ACC112 (cell line): ENCODE measurements at regions not wholly inside any gene's neighbourhood (a gene's known extent, or its start where the extent isn't known, plus 50 kb on each side); places are given as distances from the start of the nearest gene placed in this dataset.

Source experiments
- H2AFZ ChIP-seq: fragments of 200-600 bp; sonication (generic); one replicate; pipeline ENCODE4 v1.6.0; 2017; ENCODE audit warnings: antibody characterized with exemption, low read length; ENCODE audit not compliant: unreplicated experiment
- H3K27ac ChIP-seq: fragments of 200-600 bp; sonication (generic); 2 replicates; pipeline ENCODE4 v1.5.1; 2014; ENCODE audit warnings: low read depth, mild to moderate bottlenecking, antibody characterized with exemption, low read length, moderate library complexity
- H3K27me3 ChIP-seq: fragments of 200-600 bp; sonication (generic); 2 replicates; pipeline ENCODE4 v1.6.1; 2014; ENCODE audit warnings: mild to moderate bottlenecking, antibody characterized with exemption, low read length, moderate library complexity, mixed read lengths; ENCODE audit not compliant: insufficient read depth
- H3K36me3 ChIP-seq: fragments of 200-600 bp; sonication (generic); 2 replicates; pipeline ENCODE4 v1.6.1; 2016; ENCODE audit warnings: mild to moderate bottlenecking, antibody characterized with exemption, low read length, moderate library complexity, mixed read lengths; ENCODE audit not compliant: insufficient read depth
- H3K4me1 ChIP-seq: fragments of 200-600 bp; sonication (generic); one replicate; pipeline ENCODE4 v1.6.1; 2016; ENCODE audit warnings: low read length, mixed read lengths; ENCODE audit not compliant: insufficient read depth, unreplicated experiment, control insufficient read depth
- H3K4me3 ChIP-seq: fragments of 200-600 bp; sonication (generic); 2 replicates; pipeline ENCODE4 v1.5.1; 2014; ENCODE audit warnings: mild to moderate bottlenecking, low read depth, low read length
- H3K79me2 ChIP-seq: fragments of 200-600 bp; sonication (generic); one replicate; pipeline ENCODE4 v1.6.0; 2016; ENCODE audit warnings: low read length; ENCODE audit not compliant: control insufficient read depth, unreplicated experiment, insufficient read depth

GRCh38 chr2:14199040-14199439 lies 433.5 kb upstream of the LRATD1 start:
- Histone ChIP-seq H3K79me2 (no peaks in the 10 kb centered on the region), H3K27ac (no peak overlapping the region), H3K4me1 (no peaks in the 10 kb centered on the region), H3K27me3 (no peaks in the 10 kb centered on the region), H3K36me3 (no peaks in the 10 kb centered on the region), H3K4me3 (no peak overlapping the region), H2AFZ (no peak overlapping the region)

GRCh38 chr2:14219306-14219705 lies 413.2 kb upstream of the LRATD1 start:
- peaks cover 8% of the 10 kb centered on the region for H3K4me1 ChIP-seq
- no peaks in the 10 kb centered on the region for H3K36me3 ChIP-seq
- H3K27me3 ChIP-seq: no peaks in the 10 kb centered on the region
- no peak overlapping the region for H3K27ac ChIP-seq
- no peak overlapping the region for H2AFZ ChIP-seq
- no peak overlapping the region for H3K4me3 ChIP-seq
- H3K79me2 ChIP-seq: no peaks in the 10 kb centered on the region

- Histone ChIP-seq H3K79me2 (no peaks in the 10 kb centered on the region), H3K27me3 (no peaks in the 10 kb centered on the region), H2AFZ (no peak overlapping the region), H3K36me3 (no peaks in the 10 kb centered on the region), H3K27ac (no peak overlapping the region), H3K4me1 (peaks cover 8% of the 10 kb centered on the region), H3K4me3 (no peak overlapping the region)
Measured at GRCh38 chr2:14220101-14220500, 412.4 kb upstream of the LRATD1 start.

- H3K4me3 ChIP-seq: no peak overlapping the region
- no peak overlapping the region for H3K27ac ChIP-seq
- no peaks in the 10 kb centered on the region for H3K27me3 ChIP-seq
- H3K79me2 ChIP-seq: no peaks in the 10 kb centered on the region
- no peaks in the 10 kb centered on the region for H3K36me3 ChIP-seq
- peaks cover 8% of the 10 kb centered on the region for H3K4me1 ChIP-seq
- H2AFZ ChIP-seq: no peak overlapping the region
Measured at GRCh38 chr2:14221466-14221865, 411.1 kb upstream of the LRATD1 start.

GRCh38 chr2:14223576-14223975 lies 408.9 kb upstream of the LRATD1 start:
- Histone ChIP-seq H2AFZ (no peak overlapping the region), H3K27me3 (no peaks in the 10 kb centered on the region), H3K4me1 (peaks cover 8% of the 10 kb centered on the region), H3K36me3 (no peaks in the 10 kb centered on the region), H3K79me2 (no peaks in the 10 kb centered on the region), H3K27ac (no peak overlapping the region), H3K4me3 (no peak overlapping the region)

GRCh38 chr2:14231391-14231898 lies 401.1 kb upstream of the LRATD1 start:
- no peaks in the 10 kb centered on the region for H3K27me3 ChIP-seq
- no peak overlapping the region for H3K27ac ChIP-seq
- no peak overlapping the region for H3K4me3 ChIP-seq

GRCh38 chr2:14232217-14232616 lies 400.3 kb upstream of the LRATD1 start:
- Histone ChIP-seq H2AFZ (no peak overlapping the region), H3K79me2 (no peaks in the 10 kb centered on the region), H3K27ac (no peak overlapping the region), H3K4me3 (no peak overlapping the region), H3K4me1 (no peaks in the 10 kb centered on the region), H3K36me3 (no peaks in the 10 kb centered on the region), H3K27me3 (no peaks in the 10 kb centered on the region)

More at GRCh38 chr2:14231391-14231898, 401.1 kb upstream of the LRATD1 start:
- Histone ChIP-seq H2AFZ (no peak overlapping the region), H3K79me2 (no peaks in the 10 kb centered on the region), H3K36me3 (no peaks in the 10 kb centered on the region), H3K4me1 (no peaks in the 10 kb centered on the region)

- Histone ChIP-seq H3K27ac (no peak overlapping the region), H3K4me1 (no peaks in the 10 kb centered on the region), H3K4me3 (no peak overlapping the region), H2AFZ (peak overlapping the region; percentile 50), H3K36me3 (no peaks in the 10 kb centered on the region), H3K27me3 (no peaks in the 10 kb centered on the region), H3K79me2 (no peaks in the 10 kb centered on the region)
Measured at GRCh38 chr2:14234911-14235310, 397.6 kb upstream of the LRATD1 start.

- H3K27ac ChIP-seq: no peak overlapping the region
- no peaks in the 10 kb centered on the region for H3K79me2 ChIP-seq
- no peaks in the 10 kb centered on the region for H3K36me3 ChIP-seq
- peak overlapping the region; percentile 25 for H2AFZ ChIP-seq
- H3K4me3 ChIP-seq: no peak overlapping the region
- H3K27me3 ChIP-seq: no peaks in the 10 kb centered on the region
- H3K4me1 ChIP-seq: no peaks in the 10 kb centered on the region
Measured at GRCh38 chr2:14235667-14236066, 396.9 kb upstream of the LRATD1 start.

- Histone ChIP-seq H3K27me3 (no peaks in the 10 kb centered on the region), H3K36me3 (no peaks in the 10 kb centered on the region), H3K4me1 (no peaks in the 10 kb centered on the region), H3K27ac (no peak overlapping the region), H3K79me2 (no peaks in the 10 kb centered on the region), H3K4me3 (no peak overlapping the region), H2AFZ (no peak overlapping the region)
Measured at GRCh38 chr2:14237902-14238301, 394.6 kb upstream of the LRATD1 start.

- no peak overlapping the region for H3K4me3 ChIP-seq
- H3K27me3 ChIP-seq: no peaks in the 10 kb centered on the region
- H3K79me2 ChIP-seq: no peaks in the 10 kb centered on the region
- no peaks in the 10 kb centered on the region for H3K4me1 ChIP-seq
- no peak overlapping the region for H2AFZ ChIP-seq
- H3K36me3 ChIP-seq: no peaks in the 10 kb centered on the region
- H3K27ac ChIP-seq: no peak overlapping the region
Measured at GRCh38 chr2:14239605-14240004, 392.9 kb upstream of the LRATD1 start.
